ENCODE measurements at regions not wholly inside any gene's neighbourhood (a gene's known extent, or its start where the extent isn't known, plus 50 kb on each side); places are given as distances from the start of the nearest gene placed in this dataset.
"Not testable (repeated sequence)": the region's sequence is repeated elsewhere in the genome, so short reads cannot be mapped to it uniquely, and the experiment has no call there.

- TF ChIP-seq CTCF, POLR2A (IDR thresholded peaks at IDR 0.05): not testable (repeated sequence)
Measured at GRCh38 chr5:32952421-32952820, 241.3 kb downstream of the NPR3 start.
